GM19328 (cell line): ENCODE measurements at regions not wholly inside any gene's neighbourhood (a gene's known extent, or its start where the extent isn't known, plus 50 kb on each side); places are given as distances from the start of the nearest gene placed in this dataset.

Experiments
- ATAC-seq: cut with Tn5 transposase; IDR thresholded peaks from one replicate; pipeline ENCODE4 v1.9.1; 2021; ENCODE audit warnings: mild to moderate bottlenecking, moderate library complexity; ENCODE audit not compliant: unreplicated experiment

GRCh38 chr5:166992874-166993722 is 1298.3 kb upstream of the WWC1 start:
- ATAC-seq, result no peak

DNA sequence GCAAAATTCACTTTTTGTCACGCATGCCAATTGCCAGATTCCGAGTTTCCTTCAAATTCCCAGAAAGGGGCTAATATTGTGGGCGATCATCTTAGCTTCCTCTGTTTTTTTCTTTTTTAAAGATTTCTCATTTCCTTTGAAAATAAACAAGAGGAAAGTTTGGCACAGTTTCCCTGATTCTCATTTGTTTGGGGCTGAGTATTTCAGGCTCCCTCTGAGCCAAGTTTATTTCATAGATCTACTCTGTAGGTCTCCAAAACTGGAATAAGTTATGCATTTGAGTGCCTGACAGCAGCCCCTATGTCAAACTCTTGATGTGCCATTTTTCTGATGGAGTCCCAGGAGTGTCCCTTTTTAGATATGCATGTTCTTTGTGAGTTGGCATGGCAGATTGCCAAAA is 1297.2 kb upstream of the WWC1 start:
- ATAC-seq, result no peak

GRCh38 chr5:167001246-167001645 is 1290.2 kb upstream of the WWC1 start:
- no peak for ATAC-seq

DNA sequence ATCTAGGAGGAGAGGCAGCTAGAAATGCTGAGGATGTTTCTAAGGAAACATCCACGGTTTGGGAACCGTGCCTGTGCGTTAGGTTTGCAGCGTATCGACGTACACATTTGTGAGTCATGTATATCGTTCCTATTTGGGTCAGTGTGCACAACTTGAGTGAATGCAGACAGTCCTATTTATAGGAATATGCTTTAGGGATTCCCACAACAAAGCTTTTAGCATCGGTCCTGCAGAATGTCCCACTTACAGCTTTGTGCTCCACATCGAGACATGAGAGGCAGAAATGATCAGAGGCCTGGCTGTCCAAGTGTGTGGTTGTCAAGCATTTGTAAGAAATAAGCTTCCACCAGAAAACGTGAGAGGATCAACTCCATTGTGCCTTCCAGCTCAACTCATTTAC is 1282.7 kb upstream of the WWC1 start:
- no peak for ATAC-seq

DNA sequence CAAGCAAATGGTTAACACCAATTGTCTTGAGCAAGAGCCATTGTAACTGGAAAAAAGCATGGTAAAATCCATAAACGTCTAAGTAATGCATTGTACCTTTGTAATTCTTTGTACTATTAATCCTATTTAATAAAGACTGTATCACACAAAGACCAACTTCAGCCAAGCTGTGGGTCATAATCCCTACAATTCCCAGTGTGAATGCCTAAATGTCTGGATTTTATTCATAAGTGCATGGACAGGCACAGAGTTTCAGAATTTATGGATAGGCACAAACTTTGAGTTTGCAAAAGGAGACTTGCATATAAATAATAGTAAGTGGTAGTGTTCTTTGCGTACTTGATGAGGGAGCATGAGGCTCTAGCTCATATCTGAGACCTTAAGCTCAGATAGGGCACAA is 1280.2 kb upstream of the WWC1 start:
- ATAC-seq, result no peak

DNA sequence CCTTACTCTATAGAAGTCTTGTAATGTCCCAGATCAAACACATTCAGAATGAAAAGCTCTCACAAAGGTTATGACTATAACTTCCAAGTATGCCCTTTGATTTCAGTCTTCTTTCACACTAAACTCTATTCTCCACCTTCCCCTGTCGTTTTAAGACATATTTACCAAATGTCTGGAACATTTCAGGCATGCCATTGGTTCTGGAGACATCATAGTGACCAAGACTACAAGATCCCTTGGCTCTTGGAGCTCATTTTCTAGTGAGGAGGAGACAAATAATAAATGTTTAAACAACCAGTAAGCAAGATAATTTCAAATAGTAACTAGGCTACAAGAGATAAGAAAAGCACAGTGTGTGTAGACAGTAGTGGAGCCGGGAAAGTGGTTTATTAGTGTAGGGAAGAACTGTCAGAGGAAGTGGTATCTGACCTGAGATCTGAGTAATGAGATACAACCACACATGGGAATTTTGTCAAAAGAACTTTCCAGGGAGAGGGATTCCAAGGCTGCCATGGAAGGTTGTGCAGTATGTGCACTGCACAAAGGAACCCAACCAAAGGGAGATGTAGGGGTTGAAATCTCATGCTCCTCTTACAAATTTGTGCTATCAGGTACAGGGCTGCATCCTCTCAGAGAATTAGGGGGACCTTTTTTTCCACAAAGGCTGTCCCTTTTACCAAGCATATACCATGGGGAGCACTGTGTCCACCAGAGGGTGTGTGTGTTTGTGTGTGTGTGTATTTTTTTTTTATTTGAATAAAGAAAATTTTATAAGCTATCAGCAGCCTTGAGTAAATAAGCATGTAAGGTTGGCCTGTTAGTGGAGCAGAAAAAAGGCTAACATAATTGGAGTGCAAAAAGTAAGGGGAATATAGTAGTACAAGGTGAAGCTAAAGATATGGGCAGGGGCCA is 1279.1 kb upstream of the WWC1 start:
- ATAC-seq, result no peak

DNA sequence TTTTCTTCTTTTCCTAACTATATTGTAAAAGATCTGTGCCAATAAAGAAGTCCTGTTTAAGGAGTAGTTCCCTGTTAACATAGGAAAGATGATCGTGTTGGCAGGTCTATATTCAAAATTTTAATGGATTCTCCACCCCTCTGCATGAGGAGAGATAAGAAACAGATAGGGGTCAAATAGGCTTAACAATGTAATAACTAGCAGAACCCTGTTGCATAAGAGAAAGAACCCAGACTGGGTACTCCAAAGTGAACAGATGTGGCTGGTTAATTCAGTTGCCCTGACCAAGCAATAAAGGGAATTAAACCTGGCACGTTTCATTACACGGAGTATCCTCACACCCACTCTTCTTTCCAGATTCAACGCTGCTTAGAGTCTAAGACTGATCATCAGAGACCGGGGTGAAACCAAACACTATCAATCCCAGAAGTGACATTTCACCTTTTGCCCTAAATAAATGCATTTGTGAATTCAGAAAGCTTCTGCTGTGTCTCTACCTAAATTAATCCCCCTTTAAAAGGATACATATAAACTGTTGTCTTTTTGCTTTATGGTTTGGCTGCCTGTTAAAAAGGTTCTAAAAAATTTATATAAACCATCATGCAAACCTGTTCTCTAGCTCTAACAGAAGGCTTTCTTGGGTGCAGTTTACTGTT is 1276.9 kb upstream of the WWC1 start:
- ATAC-seq, result no peak

DNA sequence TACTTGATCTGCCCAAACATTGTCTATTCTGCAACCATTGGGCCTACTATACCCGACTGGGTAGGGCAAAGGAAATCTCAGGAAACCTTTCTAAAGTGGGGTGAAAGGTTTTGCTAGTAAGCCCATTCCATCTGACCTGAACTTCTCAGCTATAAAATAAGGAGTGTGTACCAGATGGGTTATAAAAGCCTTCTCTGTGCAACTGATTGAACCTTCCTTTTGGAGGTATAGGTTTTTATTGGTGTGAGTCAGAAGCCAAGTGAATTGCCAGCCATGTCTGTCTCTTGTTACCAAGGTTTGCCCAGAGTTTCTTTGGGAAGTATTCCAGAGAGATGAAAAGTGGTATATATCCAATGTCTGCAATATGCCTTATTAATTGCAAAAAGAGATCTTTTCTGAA is 1271.0 kb upstream of the WWC1 start:
- ATAC-seq, result no peak

DNA sequence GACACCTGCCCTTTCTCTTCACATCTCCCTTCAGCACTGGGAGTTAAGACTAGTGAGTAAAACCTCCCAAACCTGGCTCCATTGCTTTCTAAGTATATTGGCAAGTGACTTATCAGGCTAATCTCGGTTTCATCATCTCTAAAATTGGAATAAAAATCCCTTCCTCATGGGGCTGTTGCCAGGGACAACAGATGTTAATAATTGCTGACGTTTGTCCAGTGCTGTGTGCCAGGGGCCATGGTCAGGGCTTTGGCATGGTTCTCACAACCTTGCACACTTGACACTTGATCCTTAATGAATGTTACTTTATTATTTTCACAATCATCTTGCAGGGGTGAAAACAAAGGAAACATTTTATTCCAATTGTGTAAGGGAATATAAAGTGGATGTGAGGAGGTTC is 1262.0 kb upstream of the WWC1 start:
- ATAC-seq, result no peak

DNA sequence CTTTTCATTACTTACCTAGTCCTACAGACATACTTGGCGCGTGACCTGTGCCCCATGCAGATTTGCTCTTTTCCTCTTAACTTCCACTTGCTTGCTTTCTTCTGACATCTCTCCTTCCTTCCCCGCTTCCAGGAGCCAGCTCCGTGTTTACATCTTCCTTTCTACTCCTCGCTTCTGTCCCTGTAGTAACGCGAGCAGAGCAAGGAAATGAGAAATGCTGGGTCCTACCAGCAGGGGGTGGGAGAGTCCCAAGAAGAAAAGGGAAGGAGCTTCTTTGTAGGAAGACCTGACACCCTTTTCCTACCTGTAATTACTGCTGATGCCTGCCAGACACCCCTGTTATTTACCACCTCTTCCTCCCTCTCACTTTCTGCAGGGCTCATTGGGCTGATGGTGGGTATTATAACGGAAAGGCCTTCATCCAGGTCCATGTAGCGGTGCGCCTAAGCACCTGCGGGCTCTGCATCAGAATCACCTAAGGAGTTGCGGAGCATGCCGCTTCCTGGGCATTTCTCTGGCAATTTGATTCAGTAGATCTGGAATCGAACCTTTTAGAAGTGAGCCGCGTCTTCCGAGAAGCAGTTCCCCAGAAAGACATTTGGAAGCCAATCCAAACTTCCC is 1260.8 kb upstream of the WWC1 start:
- no peak for ATAC-seq

- ATAC-seq, result no peak
Observed at GRCh38 chr5:167036585-167036984, 1254.9 kb upstream of the WWC1 start.

GRCh38 chr5:167049043-167049663 is 1242.3 kb upstream of the WWC1 start:
- no peak for ATAC-seq

GRCh38 chr5:167049771-167050567 is 1241.5 kb upstream of the WWC1 start:
- ATAC-seq, result no peak

DNA sequence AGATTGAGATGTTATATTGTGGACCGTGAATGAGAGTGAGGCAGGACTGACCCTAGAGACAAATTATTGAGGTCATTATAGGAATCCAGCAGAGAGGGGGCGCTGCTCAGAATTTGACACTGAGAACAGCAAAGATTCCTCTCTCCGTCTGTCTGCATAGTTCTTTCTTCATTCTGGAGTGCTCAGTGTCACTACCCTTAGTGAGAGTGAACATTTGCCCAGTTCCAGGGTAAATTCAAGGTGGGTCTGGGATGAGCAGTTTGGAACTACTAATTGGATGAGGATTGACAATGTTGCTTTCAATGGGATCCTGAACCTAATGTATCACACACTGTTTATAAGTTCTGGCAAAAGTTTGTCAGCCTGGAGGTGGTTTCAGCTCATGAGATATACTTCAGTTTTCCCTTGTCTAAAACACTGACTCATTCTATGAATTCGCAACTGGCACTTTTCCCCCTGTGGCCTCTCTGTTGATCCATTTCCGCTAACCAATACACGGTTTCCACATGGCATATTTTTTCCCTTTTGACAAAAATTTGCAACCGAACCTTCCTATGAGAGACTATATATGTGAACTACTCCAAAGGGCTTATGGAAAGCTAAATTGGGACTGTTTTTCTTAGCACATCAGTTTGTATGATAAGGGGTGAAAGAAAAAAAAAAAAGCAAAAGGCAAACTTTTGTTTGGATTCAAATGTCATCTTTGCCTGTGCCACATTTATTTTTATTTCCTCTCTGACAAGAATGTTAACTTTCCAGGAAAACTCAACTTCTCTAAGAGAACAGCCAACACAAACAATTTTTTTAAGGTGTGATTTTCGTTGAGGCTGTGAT is 1240.7 kb upstream of the WWC1 start:
- ATAC-seq, result no peak

- ATAC-seq, result no peak
Observed at GRCh38 chr5:167051402-167051768, 1240.1 kb upstream of the WWC1 start.

DNA sequence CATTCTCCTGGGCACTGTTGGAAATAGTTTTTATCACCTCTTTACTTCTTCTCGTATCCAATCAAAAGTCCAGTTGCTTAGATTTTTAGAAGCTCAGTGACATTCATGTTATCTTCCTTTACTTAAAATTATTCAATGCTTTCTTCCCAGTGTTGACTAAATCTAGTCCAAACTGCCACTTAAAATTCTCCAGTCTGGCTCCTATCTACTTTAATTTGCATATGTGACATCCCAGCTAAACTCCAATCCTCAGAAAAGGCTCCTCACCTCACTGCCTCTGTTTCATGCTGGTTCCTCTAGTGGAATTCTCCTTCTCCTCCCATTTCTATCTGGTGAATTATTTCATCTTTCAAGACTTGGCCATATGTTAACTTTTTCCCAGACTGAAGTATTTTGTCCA is 1238.7 kb upstream of the WWC1 start:
- no peak for ATAC-seq

DNA sequence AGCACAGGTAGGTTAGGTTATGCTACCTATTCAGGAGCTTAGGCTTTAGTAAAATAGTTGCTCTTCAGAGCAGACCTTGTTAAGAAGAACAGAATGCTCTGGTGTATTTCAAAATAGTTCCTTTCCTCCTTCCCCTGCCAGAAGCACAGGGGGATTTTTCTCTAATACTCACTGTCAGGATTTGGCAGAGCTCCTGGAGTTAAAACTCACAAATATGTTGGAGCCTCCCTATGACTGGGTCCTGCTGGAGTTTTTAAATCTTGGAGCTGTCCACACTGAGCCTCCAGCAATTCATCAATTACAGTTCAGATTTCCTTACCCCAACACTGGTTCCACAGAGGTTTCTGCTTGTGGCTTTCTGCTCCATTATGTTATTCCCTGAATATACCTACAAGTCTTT is 1233.8 kb upstream of the WWC1 start:
- no peak for ATAC-seq

- ATAC-seq, result no peak
Observed at GRCh38 chr5:167061695-167062094, 1229.8 kb upstream of the WWC1 start.

DNA sequence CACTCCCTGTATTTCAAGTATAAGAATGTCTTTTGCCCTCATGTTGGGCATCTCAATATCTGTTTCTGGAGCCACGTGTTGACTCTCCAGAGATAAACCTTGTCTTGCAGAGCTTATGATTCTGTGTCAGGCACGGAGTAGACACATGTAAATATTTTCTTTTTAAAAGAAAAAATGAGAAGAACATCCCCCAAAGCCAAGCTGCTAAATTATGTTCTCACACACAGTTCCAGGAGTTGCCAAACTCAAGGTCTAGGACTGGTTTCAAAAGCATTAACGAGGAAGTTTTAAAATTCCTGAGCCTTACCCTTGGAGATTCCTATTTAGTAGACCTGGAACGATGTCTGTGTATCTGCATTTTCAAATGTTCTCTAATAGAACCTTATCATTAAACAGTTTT is 1228.3 kb upstream of the WWC1 start:
- no peak for ATAC-seq
